DMS153 treated with DMSO at 0.1 percent for 48 hours (cell line): ENCODE measurements at regions not wholly inside any gene's neighbourhood (a gene's known extent, or its start where the extent isn't known, plus 50 kb on each side); places are given as distances from the start of the nearest gene placed in this dataset.

Experiments used
- DNase-seq: peaks from one replicate; lab custom pipeline; 2025; ENCODE audit not compliant: unreplicated experiment; lab: John Stamatoyannopoulos, UW

DNA sequence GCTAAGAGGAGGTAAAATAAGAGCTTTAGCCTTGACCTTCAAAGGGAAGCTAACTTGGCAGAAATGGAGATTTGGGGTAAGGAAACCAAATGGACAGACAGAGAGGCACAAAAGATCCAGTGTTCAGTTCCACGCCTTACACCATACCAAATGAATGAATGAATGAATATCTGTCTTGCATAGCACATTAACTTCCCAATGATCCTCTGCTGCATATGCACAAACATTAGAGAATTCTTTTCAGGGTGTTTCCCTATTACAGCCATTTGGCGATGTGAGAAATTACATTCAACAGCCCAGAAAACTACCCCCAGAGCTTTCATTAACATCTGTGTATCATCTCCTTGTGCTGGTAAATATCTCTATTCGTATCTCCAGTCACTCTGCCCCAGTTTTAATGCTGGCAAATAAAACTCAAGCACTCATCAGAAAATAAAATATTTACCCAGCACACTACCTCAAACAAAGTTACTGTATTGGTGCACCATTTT, 1056.2 kb downstream of the SORCS3 start:
- no peak for DNase-seq

DNA sequence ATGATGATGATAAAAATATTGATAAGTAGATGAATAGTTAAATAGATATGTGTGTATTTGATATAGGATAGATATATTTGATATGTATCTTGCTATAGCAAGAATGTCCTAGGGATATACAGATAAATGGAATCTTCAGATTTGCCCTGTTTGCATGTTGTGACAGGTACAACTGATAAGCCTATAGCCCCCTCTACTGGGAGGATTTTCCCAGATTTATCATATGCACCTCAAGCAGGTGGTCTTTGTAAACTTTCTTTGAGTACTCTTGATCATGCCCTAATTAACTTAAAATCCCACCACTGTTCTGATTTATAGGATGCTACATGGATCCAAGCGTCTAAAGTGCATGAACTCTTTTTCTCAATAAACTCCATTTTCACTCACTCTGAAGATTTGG, 1050.7 kb downstream of the SORCS3 start:
- DNase-seq = peak; percentile 0

DNA sequence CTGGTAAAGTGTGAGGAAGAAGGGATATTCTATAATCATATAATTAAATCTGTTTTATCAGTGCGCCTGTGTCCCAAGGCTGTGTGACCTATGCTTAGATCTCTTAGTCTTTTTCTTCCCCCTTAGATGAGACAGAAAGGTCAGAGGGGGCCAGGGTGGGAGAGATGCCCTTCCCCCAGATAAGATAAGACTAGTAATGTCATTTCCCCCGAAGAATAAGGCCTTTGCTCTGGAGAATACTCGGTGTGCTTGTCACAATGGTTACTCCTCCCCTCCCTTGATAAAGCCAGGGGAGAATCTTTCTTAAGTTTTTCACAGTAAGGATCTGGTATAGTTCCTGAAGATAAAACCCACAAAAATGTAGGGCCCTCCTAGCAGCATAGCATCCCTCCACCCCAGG, 1041.8 kb downstream of the SORCS3 start:
- no peak for DNase-seq

DNA sequence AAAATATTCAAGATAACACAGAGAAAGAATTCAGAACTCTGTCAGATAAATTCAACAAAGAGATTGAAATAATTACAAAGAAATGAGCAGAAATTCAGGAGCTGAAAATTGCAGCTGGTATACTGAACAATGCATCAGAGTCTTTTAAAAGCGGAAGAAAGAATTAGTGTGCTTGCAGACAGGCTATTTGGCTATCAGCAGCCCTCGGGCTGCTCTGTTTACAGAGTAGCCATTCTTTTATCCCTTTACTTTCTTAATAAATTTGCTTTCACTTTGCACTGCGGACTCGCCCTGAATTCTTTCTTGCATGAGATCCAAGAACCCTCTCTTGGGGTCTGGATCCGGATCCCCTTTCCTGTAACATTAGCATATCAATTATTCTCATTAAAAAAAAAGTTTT, 1040.0 kb downstream of the SORCS3 start:
- no peak for DNase-seq

- DNase-seq = no peak
Measured at GRCh38 chr10:105679781-105680180, 1038.7 kb downstream of the SORCS3 start.

DNA sequence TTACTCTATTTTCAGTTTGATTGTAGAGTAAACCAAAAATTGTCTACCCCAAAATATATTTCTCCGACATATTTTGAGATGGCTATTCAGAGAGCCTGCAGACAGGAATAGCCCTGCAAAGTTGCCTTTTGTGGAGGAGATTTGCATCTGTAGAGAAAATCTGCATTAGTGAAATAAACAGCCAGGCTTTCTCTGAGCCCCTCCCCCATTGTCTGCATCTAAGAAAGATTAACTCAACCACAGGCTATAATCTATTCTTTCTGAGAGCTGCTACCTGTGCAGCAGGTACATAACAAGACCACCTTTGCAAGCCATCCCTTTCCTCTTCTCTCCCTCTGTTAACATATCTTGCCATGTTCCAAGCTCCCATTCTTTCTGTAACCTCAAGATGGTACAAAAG, 1034.2 kb downstream of the SORCS3 start:
- no peak for DNase-seq

GRCh38 chr10:105674448-105674847, 1033.4 kb downstream of the SORCS3 start:
- DNase-seq = no peak

DNA sequence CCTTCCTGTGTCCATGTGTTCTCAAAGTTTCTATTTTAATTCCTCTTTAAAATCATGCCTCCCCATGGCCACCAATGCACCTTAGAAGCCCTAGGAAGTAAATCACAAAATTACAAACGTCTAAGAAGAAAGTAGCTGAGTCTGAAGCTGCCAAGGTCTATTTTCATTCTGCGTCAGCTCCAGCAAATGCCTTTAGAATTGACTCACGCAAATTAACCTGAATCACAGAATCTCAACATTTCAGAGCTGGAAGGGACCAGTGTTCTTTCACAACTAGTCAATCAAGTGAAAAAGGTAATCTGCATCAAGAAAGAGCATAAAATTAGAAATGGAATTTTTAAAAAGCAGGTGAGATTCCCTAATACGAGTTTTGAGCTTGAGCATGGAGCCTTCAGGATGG, 1017.6 kb downstream of the SORCS3 start:
- DNase-seq = no peak

DNA sequence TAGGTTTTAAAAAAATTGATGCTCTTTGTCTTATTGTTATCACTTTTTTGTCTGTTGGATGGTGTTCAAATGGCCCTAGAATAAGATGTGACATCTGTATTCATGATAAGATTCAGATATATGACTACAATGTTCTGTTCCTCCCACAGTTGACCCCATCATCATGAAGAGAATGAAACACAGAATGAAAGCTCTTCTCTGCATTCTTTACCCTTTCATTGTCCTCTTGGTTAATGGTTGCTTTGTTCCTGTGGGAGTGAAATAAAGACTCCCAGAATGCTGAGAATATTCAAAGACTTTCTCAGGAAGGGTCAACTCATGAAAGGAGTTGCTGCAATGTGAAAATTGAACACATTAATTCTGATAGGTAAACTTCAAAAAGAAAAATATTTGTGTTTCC, 1015.8 kb downstream of the SORCS3 start:
- DNase-seq = no peak

GRCh38 chr10:105650306-105650705, 1009.2 kb downstream of the SORCS3 start:
- no peak for DNase-seq

DNA sequence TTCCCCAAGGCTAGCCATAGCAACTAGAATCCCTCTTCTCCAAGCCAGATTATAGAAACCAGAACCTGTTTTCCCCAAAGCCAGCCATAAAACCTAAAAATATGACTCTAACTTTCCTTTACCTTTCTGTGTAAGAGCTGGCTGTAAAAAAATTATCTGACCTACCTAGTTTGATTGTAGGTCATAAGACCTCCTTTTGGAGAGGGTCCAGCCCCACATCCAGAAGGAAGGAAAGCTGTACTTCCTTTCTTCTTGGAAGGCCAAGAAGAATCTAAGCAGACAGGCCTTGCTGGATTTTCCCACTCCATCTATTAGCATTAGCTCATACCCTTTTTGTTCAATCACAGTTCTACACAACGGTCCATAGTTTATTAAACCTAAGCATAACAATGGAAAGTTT, 1006.3 kb downstream of the SORCS3 start:
- no peak for DNase-seq

DNA sequence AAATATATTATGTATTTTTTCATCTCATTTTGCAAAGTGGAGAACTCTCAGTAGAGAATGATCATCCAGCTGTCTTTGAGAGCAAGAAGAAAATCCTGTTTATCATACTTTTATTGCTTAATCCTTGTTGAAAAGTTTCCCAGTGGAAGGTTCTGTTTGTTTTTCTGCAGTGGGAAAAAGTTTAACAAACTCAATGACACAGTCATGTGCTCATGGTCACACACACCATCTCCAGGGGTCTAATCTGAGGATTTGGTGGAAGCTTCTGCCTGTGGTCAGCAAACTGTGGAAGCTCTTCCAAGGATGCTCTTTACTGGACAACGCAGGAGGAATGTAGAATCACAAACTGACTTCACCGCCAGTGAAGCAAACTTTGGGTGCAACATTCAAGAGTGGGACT, 1003.9 kb downstream of the SORCS3 start:
- no peak for DNase-seq

- DNase-seq = no peak
Measured at GRCh38 chr10:105644559-105644958, 1003.5 kb downstream of the SORCS3 start.

GRCh38 chr10:105644091-105644490, 1003.0 kb downstream of the SORCS3 start:
- DNase-seq = no peak

GRCh38 chr10:105643660-105644059, 1002.6 kb downstream of the SORCS3 start:
- DNase-seq = no peak

DNA sequence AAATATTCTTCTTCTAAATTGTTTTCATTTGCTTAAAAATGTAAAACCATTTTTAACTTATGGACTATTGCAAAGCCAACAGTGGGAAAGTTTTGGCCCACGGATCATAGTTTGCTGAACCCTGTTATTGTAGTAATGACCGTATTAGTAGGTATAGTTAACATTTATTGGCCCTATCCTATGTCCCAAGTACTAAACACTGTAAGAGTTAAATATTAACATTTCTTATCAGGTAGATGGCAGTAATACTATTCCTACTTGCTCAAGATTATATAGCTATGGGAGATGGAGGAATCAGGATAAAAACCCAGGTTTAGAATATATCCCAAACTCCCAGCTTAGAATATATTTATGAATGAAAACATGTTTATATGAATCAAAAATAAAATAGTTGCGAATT, 993.2 kb downstream of the SORCS3 start:
- DNase-seq = no peak

- DNase-seq = no peak
Measured at GRCh38 chr10:105615715-105616365, 974.8 kb downstream of the SORCS3 start.

DNA sequence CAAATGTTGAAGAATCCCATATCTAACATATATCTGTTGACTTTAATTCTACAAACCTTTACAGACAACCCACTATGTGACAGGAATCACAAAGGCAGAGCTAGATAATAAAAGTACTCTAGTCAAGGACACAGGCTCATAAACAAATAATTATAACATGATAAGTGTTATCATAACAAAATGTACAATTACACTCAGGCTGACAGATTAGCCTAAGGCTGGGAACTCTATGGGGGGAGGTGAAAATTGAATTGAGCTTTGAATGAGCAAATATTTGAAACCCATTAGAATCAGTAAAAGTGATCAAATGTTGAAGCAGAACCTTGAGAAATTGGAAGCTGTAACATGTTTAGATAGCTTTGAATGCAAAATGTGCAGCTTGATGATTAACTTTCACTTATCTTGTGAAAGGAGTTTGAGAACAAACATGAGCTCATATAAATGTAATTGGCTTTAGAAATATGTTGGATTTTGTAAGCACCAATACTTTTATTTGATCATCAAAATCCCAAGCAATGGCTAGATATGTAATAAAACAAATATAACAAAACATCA, 970.2 kb downstream of the SORCS3 start:
- no peak for DNase-seq

DNA sequence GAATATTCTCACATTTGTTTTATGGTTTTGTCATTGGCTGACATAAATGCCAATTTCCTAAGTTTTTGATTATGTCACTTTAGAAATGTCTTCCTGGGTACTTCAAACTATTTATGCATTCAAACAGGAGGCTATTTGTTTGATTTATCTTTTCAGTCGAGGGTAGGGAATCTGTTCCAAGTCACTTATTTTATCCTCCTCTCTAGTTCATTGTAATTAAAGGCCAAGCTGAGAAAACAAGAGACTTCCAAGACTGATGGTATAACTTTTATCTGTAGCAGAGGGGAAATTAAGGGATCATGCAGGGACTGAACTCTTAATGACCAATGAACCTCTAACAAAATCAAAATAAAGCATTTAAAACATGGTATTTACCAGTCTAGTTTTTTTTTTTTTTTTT, 968.4 kb downstream of the SORCS3 start:
- DNase-seq = no peak

- DNase-seq = no peak
Measured at GRCh38 chr10:105605918-105606317, 964.8 kb downstream of the SORCS3 start.

- DNase-seq = no peak
Measured at GRCh38 chr10:105605104-105605503, 964.0 kb downstream of the SORCS3 start.

GRCh38 chr10:105598207-105598606, 957.1 kb downstream of the SORCS3 start:
- no peak for DNase-seq

GRCh38 chr10:105597312-105597711, 956.2 kb downstream of the SORCS3 start:
- no peak for DNase-seq
